ENCODE measurements at regions not wholly inside any gene's neighbourhood (a gene's known extent, or its start where the extent isn't known, plus 50 kb on each side); places are given as distances from the start of the nearest gene placed in this dataset.

DNA sequence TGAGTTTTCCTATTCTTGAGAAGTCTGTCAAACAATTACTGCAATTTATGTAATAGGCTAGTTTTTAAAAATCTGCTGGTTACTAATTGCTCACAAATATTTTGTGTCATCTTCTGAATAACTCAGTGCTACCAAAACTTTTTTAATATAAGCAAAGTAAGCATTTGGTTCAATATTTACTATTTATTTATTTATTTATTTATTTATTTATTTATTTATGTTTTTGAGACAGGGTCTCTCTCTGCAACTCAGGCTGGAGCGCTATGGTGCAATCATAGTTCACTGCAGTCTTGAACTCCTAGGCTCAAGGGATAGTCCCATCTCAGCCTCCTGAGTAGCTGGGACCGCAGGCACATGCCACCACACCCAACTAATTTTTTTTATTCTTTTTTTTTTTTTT is 60.4 kb upstream of the CDH20 start:
- no peak for TF ChIP-seq POLR2A (IDR thresholded peaks at IDR 0.05; ENCODE audit: extremely low read depth, insufficient read length)
- TF ChIP-seq, protein P1, sequence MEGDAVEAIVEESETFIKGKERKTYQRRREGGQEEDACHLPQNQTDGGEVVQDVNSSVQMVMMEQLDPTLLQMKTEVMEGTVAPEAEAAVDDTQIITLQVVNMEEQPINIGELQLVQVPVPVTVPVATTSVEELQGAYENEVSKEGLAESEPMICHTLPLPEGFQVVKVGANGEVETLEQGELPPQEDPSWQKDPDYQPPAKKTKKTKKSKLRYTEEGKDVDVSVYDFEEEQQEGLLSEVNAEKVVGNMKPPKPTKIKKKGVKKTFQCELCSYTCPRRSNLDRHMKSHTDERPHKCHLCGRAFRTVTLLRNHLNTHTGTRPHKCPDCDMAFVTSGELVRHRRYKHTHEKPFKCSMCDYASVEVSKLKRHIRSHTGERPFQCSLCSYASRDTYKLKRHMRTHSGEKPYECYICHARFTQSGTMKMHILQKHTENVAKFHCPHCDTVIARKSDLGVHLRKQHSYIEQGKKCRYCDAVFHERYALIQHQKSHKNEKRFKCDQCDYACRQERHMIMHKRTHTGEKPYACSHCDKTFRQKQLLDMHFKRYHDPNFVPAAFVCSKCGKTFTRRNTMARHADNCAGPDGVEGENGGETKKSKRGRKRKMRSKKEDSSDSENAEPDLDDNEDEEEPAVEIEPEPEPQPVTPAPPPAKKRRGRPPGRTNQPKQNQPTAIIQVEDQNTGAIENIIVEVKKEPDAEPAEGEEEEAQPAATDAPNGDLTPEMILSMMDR (IDR thresholded peaks at IDR 0.05; ENCODE audit: low read depth, low read length), result no peak

Measured in NB4 (cell line).